ENCODE measurements at regions not wholly inside any gene's neighbourhood (a gene's known extent, or its start where the extent isn't known, plus 50 kb on each side); places are given as distances from the start of the nearest gene placed in this dataset.
"Not testable (repeated sequence)": the region's sequence is repeated elsewhere in the genome, so short reads cannot be mapped to it uniquely, and the experiment has no call there.

- H3K27me3 Mint-ChIP-seq; DNase-seq; H3K9me3 Mint-ChIP-seq; H3K27ac Mint-ChIP-seq; H3K36me3 Mint-ChIP-seq; H3K4me1 Mint-ChIP-seq; H3K4me3 Mint-ChIP-seq; ATAC-seq (replicated peaks): not testable (repeated sequence)
These were observed 286.2 kb upstream of the C1QTNF3 start for GRCh38 chr5:34329201-34329600.

- not testable (repeated sequence) for H3K9me3 Mint-ChIP-seq, H3K27me3 Mint-ChIP-seq
These were observed 286.6 kb upstream of the C1QTNF3 start for GRCh38 chr5:34329611-34330108.

GRCh38 chr5:34331928-34332454 lies 289.0 kb upstream of the C1QTNF3 start:
- H3K27ac Mint-ChIP-seq; H3K4me3 Mint-ChIP-seq; H3K9me3 Mint-ChIP-seq; DNase-seq; H3K36me3 Mint-ChIP-seq; H3K27me3 Mint-ChIP-seq; H3K4me1 Mint-ChIP-seq; ATAC-seq (replicated peaks): not testable (repeated sequence)

More at GRCh38 chr5:34329611-34330108, 286.6 kb upstream of the C1QTNF3 start:
- not testable (repeated sequence) for ATAC-seq (replicated peaks); H3K4me3 Mint-ChIP-seq; DNase-seq; H3K36me3 Mint-ChIP-seq; H3K27ac Mint-ChIP-seq; H3K4me1 Mint-ChIP-seq

GRCh38 chr5:34339408-34340001 lies 296.5 kb upstream of the C1QTNF3 start:
- not testable (repeated sequence) for H3K9me3 Mint-ChIP-seq; H3K27ac Mint-ChIP-seq; H3K4me1 Mint-ChIP-seq; H3K4me3 Mint-ChIP-seq; H3K27me3 Mint-ChIP-seq; ATAC-seq (replicated peaks); H3K36me3 Mint-ChIP-seq; DNase-seq

- H3K4me3 Mint-ChIP-seq; H3K9me3 Mint-ChIP-seq; H3K27me3 Mint-ChIP-seq; H3K4me1 Mint-ChIP-seq; ATAC-seq (replicated peaks); H3K27ac Mint-ChIP-seq; DNase-seq; H3K36me3 Mint-ChIP-seq: not testable (repeated sequence)
These were observed 301.7 kb upstream of the RAI14 start for GRCh38 chr5:34354440-34354839.

GRCh38 chr5:34371417-34371816 lies 284.7 kb upstream of the RAI14 start:
- H3K4me1 Mint-ChIP-seq, H3K27ac Mint-ChIP-seq, H3K9me3 Mint-ChIP-seq, H3K36me3 Mint-ChIP-seq, H3K27me3 Mint-ChIP-seq, DNase-seq: not testable (repeated sequence)
- ATAC-seq (replicated peaks): peak; percentile 50 to 77
- peak overlapping the region in 1 of 2 donors; percentile 43 for H3K4me3 Mint-ChIP-seq

GRCh38 chr5:34371817-34372216 lies 284.3 kb upstream of the RAI14 start:
- H3K27ac Mint-ChIP-seq: peak overlapping the region; percentile 47
- ATAC-seq (replicated peaks): peak; percentile 74 to 87

GRCh38 chr5:34372739-34373138 lies 283.4 kb upstream of the RAI14 start:
- not testable (repeated sequence) for H3K27me3 Mint-ChIP-seq; H3K4me3 Mint-ChIP-seq; ATAC-seq (replicated peaks); H3K4me1 Mint-ChIP-seq; H3K9me3 Mint-ChIP-seq; H3K36me3 Mint-ChIP-seq; DNase-seq; H3K27ac Mint-ChIP-seq

More at GRCh38 chr5:34371817-34372216, 284.3 kb upstream of the RAI14 start:
- not testable (repeated sequence) for DNase-seq, H3K27me3 Mint-ChIP-seq, H3K36me3 Mint-ChIP-seq, H3K9me3 Mint-ChIP-seq, H3K4me1 Mint-ChIP-seq
- peak overlapping the region in 1 of 2 donors; percentile 43 for H3K4me3 Mint-ChIP-seq

GRCh38 chr5:34377651-34378050 lies 278.5 kb upstream of the RAI14 start:
- H3K4me1 Mint-ChIP-seq; H3K27me3 Mint-ChIP-seq; DNase-seq; H3K9me3 Mint-ChIP-seq; H3K4me3 Mint-ChIP-seq; ATAC-seq (replicated peaks); H3K27ac Mint-ChIP-seq; H3K36me3 Mint-ChIP-seq: not testable (repeated sequence)

GRCh38 chr5:34378498-34378897 lies 277.6 kb upstream of the RAI14 start:
- not testable (repeated sequence) for H3K4me3 Mint-ChIP-seq

GRCh38 chr5:34388754-34389153 lies 267.4 kb upstream of the RAI14 start:
- not testable (repeated sequence) for H3K36me3 Mint-ChIP-seq; ATAC-seq (replicated peaks); DNase-seq; H3K27me3 Mint-ChIP-seq; H3K9me3 Mint-ChIP-seq; H3K27ac Mint-ChIP-seq; H3K4me3 Mint-ChIP-seq; H3K4me1 Mint-ChIP-seq

More at GRCh38 chr5:34378498-34378897, 277.6 kb upstream of the RAI14 start:
- DNase-seq; H3K9me3 Mint-ChIP-seq; H3K4me1 Mint-ChIP-seq; H3K36me3 Mint-ChIP-seq; ATAC-seq (replicated peaks); H3K27me3 Mint-ChIP-seq; H3K27ac Mint-ChIP-seq: not testable (repeated sequence)

- Mint-ChIP-seq H3K36me3 (no peaks in the 10 kb centered on the region), H3K27ac (no peak overlapping the region), H3K4me1 (no peaks in the 10 kb centered on the region), H3K9me3 (no peaks in the 10 kb centered on the region), H3K4me3 (no peak overlapping the region), H3K27me3 (peaks cover 0 to 3% of the 10 kb centered on the region in 2 donors)
- DNase-seq (no peak), ATAC-seq (replicated peaks) (no peak)
These were observed 246.8 kb upstream of the RAI14 start for GRCh38 chr5:34409373-34409772.

GRCh38 chr5:34410411-34411139 lies 245.6 kb upstream of the RAI14 start:
- Mint-ChIP-seq H3K27ac (no peak overlapping the region), H3K9me3 (no peaks in the 10 kb centered on the region), H3K4me3 (no peak overlapping the region), H3K27me3 (peaks cover 0 to 3% of the 10 kb centered on the region in 2 donors), H3K36me3 (no peaks in the 10 kb centered on the region), H3K4me1 (no peaks in the 10 kb centered on the region)
- ATAC-seq (replicated peaks) (no peak), DNase-seq (no peak)

- H3K27ac Mint-ChIP-seq: no peak overlapping the region
- H3K4me1 Mint-ChIP-seq: no peaks in the 10 kb centered on the region
- H3K9me3 Mint-ChIP-seq: no peaks in the 10 kb centered on the region
- no peak overlapping the region for H3K4me3 Mint-ChIP-seq
- H3K36me3 Mint-ChIP-seq: no peaks in the 10 kb centered on the region
- ATAC-seq (replicated peaks) (no peak), DNase-seq (no peak)
- H3K27me3 Mint-ChIP-seq: peaks cover 0 to 3% of the 10 kb centered on the region in 2 donors
These were observed 244.4 kb upstream of the RAI14 start for GRCh38 chr5:34411470-34412346.

Measured in stimulated activated naive B cell treated with anti-CD40 and anti-IgM and Interleukin-4, amounts not matched to agents 10 μg/mL and 1 μg/mL and 100 μg/mL, for 72 hours (primary cell).